Right ventricle myocardium superior (tissue), 1 donor: ENCODE measurements at regions not wholly inside any gene's neighbourhood (a gene's known extent, or its start where the extent isn't known, plus 50 kb on each side); places are given as distances from the start of the nearest gene placed in this dataset.
"Not testable (repeated sequence)": the region's sequence is repeated elsewhere in the genome, so short reads cannot be mapped to it uniquely, and the experiment has no call there.

ENCODE experiments used
- ATAC-seq: fragments of 200-7000 bp; cut with Tn5 transposase; one replicate; pipeline ENCODE4 v1.9.1; 2020; ENCODE audit warnings: mild to moderate bottlenecking; ENCODE audit not compliant: poor library complexity
- DNase-seq: peaks from one replicate; pipeline ENCODE4 v3.0.0-alpha.2; 2020
- intact Hi-C: fragments of 100-400 bp; cut with DNase I; formaldehyde crosslinking; loops from one replicate; pipeline ENCODE4 v1.11.2; 2022
- donor health status: DM: no; HTN: yes; CAD: no; lungs with severe emphysema.

GRCh38 chr3:11915621-11916424, 69.1 kb upstream of the TAMM41 start:
- intact Hi-C loops, result no loop called here
- no peak for ATAC-seq
- DNase-seq, result no peak

GRCh38 chr3:11916425-11916762, 69.7 kb upstream of the TAMM41 start:
- intact Hi-C loops, DNase-seq: not testable (repeated sequence)
- peak; percentile 59 for ATAC-seq

- intact Hi-C loops, result no loop called here
- DNase-seq (no peak), ATAC-seq (no peak)
Measured at GRCh38 chr3:11917051-11917450, 70.4 kb upstream of the TAMM41 start.

- ATAC-seq (no peak), DNase-seq (no peak)
Measured at GRCh38 chr3:11919390-11919789, 72.7 kb upstream of the TAMM41 start.

GRCh38 chr3:11924518-11924917, 77.8 kb upstream of the TAMM41 start:
- no peak for ATAC-seq
- intact Hi-C loops, result no loop called here
- DNase-seq, result no peak

More at GRCh38 chr3:11919390-11919789, 72.7 kb upstream of the TAMM41 start:
- intact Hi-C loops, result no loop called here

GRCh38 chr3:11928381-11928780, 75.8 kb upstream of the SYN2 start:
- ATAC-seq, result no peak
- no peak for DNase-seq
- intact Hi-C loops, result no loop called here

- intact Hi-C loops, result no loop called here
- no peak for ATAC-seq
- DNase-seq, result no peak
Measured at GRCh38 chr3:11929531-11929930, 74.7 kb upstream of the SYN2 start.

GRCh38 chr3:11930084-11930483, 74.1 kb upstream of the SYN2 start:
- intact Hi-C loops, result no loop called here
- DNase-seq (no peak), ATAC-seq (no peak)

GRCh38 chr3:11932636-11933035, 71.6 kb upstream of the SYN2 start:
- no peak for DNase-seq
- no peak for ATAC-seq
- intact Hi-C loops, result no loop called here

- ATAC-seq, result no peak
- intact Hi-C loops, result no loop called here
- DNase-seq, result no peak
Measured at GRCh38 chr3:11933529-11933928, 70.7 kb upstream of the SYN2 start.

GRCh38 chr3:11944052-11944673, 60.0 kb upstream of the SYN2 start:
- DNase-seq, result no peak
- ATAC-seq, result peak; percentile 41
- intact Hi-C loops, result no loop called here

- DNase-seq (no peak), ATAC-seq (no peak)
- intact Hi-C loops, result no loop called here
Measured at GRCh38 chr3:11948331-11948730, 55.9 kb upstream of the SYN2 start.

GRCh38 chr3:11948866-11949265, 55.3 kb upstream of the SYN2 start:
- intact Hi-C loops, result no loop called here
- DNase-seq (no peak), ATAC-seq (no peak)

- DNase-seq (no peak), ATAC-seq (no peak)
- intact Hi-C loops, result no loop called here
Measured at GRCh38 chr3:11949351-11949750, 54.8 kb upstream of the SYN2 start.

GRCh38 chr3:11950576-11950975, 53.6 kb upstream of the SYN2 start:
- ATAC-seq, result no peak
- intact Hi-C loops, result no loop called here

GRCh38 chr3:11953350-11953749, 50.8 kb upstream of the SYN2 start:
- ATAC-seq, result no peak
- intact Hi-C loops, result no loop called here
- DNase-seq, result no peak

More at GRCh38 chr3:11950576-11950975, 53.6 kb upstream of the SYN2 start:
- no peak for DNase-seq

- ATAC-seq (no peak), DNase-seq (no peak)
- intact Hi-C loops, result no loop called here
Measured at GRCh38 chr3:11953778-11954177, 50.4 kb upstream of the SYN2 start.

GRCh38 chr3:11954312-11954934, 49.8 kb upstream of the SYN2 start:
- intact Hi-C loops, result no loop called here
- ATAC-seq, result no peak

More at GRCh38 chr3:11954312-11954934, 49.8 kb upstream of the SYN2 start:
- no peak for DNase-seq
